A673 (cell line): ENCODE measurements at regions not wholly inside any gene's neighbourhood (a gene's known extent, or its start where the extent isn't known, plus 50 kb on each side); places are given as distances from the start of the nearest gene placed in this dataset.

Experiments
- BruUV-seq: library from RNA; stranded (reverse); fragments of 400-500 nt; replicated peaks from 2 replicates; lab custom pipeline; 2021; lab: Mats Ljungman, UMichigan
- CTCF ChIA-PET: fragments of 300-600 bp; sonication (Branson Sonifier 250); formaldehyde crosslinking; loops from one replicate; lab custom pipeline; 2022; ENCODE audit warnings: antibody characterized with exemption; lab: Charles Lee
- POLR2A ChIA-PET: fragments of 300-600 bp; sonication (Branson Sonifier 250); formaldehyde crosslinking; loops from one replicate; lab custom pipeline; 2022; ENCODE audit warnings: antibody characterized with exemption; ENCODE audit not compliant: low non-redundant PET; lab: Charles Lee
- DNase-seq: peaks from one replicate; pipeline ENCODE4 v3.0.0-alpha.2; 2015; ENCODE audit warnings: low spot score
- H3K27ac ChIP-seq: fragments of 200-600 bp; sonication (generic); 2 replicates; pipeline ENCODE4 v1.5.1; 2016; ENCODE audit warnings: mixed run types, low read depth, mild to moderate bottlenecking, mixed read lengths, antibody characterized with exemption, low read length; ENCODE audit not compliant: poor library complexity, severe bottlenecking
- H3K27me3 ChIP-seq: fragments of 200-600 bp; sonication (generic); replicated peaks from 2 replicates; pipeline ENCODE4 v1.6.1; 2017; ENCODE audit warnings: mixed run types, low read depth, mild to moderate bottlenecking, mixed read lengths, antibody characterized with exemption, low read length; ENCODE audit not compliant: insufficient read depth, poor library complexity
- H3K36me3 ChIP-seq: fragments of 200-600 bp; sonication (generic); 2 replicates; pipeline ENCODE4 v1.6.1; 2016; ENCODE audit warnings: mixed run types, mild to moderate bottlenecking, mixed read lengths, antibody characterized with exemption, low read length; ENCODE audit not compliant: insufficient read depth, poor library complexity, severe bottlenecking
- H3K4me1 ChIP-seq: fragments of 200-600 bp; sonication (generic); 2 replicates; pipeline ENCODE4 v1.6.1; 2017; ENCODE audit warnings: mixed run types, mild to moderate bottlenecking, mixed read lengths, antibody characterized with exemption, low read length; ENCODE audit not compliant: insufficient read depth, poor library complexity, severe bottlenecking
- H3K4me3 ChIP-seq: fragments of 200-600 bp; sonication (generic); 2 replicates; pipeline ENCODE4 v1.5.1; 2016; ENCODE audit warnings: low read depth, mixed run types, mild to moderate bottlenecking, mixed read lengths, low read length; ENCODE audit not compliant: poor library complexity, severe bottlenecking
- H3K9me3 ChIP-seq: fragments of 200-600 bp; sonication (generic); 2 replicates; pipeline ENCODE4 v1.6.1; 2016; ENCODE audit warnings: mixed run types, low read depth, mild to moderate bottlenecking, mixed read lengths, antibody characterized with exemption, low read length; ENCODE audit not compliant: poor library complexity, severe bottlenecking
- EZH2 ChIP-seq: fragments of 200-600 bp; sonication (generic); IDR thresholded peaks from 2 replicates; pipeline ENCODE4 v1.6.1; 2017; ENCODE audit warnings: borderline replicate concordance, low read depth, mild to moderate bottlenecking, mixed read lengths, antibody characterized with exemption, low read length; ENCODE audit not compliant: poor library complexity, severe bottlenecking
- intact Hi-C: fragments of 100-400 bp; cut with micrococcal nuclease; formaldehyde crosslinking; loops from one replicate; pipeline ENCODE4 v1.10.0; 2022; ENCODE audit not compliant: unreplicated experiment
- TF ChIP-seq, protein P1 (sequence below): fragments of 300-800, 200-600 bp; sonication (generic); conservative IDR thresholded peaks from 2 replicates; pipeline ENCODE4 v1.5.1; 2017; ENCODE audit warnings: low read depth, mild to moderate bottlenecking, antibody characterized with exemption, low read length, moderate library complexity, mixed read lengths

DNA sequence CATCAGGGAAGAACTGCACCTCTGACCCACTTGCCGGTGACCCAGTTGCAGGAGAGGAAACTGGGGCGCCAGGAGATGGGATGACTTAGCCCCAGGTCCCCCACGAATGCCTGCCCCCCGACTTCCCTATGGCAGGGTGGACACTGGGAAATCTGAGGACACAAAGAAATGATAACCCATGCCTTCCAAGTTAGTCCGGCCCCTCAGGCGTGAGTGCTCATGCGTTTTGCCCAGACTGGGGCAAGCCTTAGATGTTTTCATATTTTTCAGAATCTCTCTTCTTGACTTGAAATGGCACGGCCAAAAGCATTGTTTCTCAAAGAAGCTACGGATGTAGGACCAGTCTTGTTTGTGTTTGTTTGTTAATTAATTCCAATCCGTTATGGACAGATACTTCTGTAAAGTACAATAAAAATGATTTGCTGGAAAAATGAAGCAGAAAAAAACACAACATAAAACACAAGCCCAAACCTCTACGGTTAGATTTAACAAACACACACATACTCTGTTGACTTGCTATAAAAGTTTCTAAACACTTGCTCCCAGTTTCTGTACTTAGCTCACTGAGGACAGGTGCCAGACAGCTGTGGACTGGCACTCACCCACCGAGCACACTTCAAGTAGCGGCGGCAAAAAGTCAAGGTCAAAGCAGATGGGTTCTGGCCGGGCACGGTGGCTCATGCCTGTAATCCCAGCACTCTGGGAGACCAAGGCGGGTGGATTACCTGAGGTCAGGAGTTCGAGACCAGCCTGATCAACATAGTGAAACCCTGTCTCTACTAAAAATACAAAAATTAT, 341.5 kb downstream of the BCOR start:
- no peak overlapping the region for H3K27ac ChIP-seq

DNA sequence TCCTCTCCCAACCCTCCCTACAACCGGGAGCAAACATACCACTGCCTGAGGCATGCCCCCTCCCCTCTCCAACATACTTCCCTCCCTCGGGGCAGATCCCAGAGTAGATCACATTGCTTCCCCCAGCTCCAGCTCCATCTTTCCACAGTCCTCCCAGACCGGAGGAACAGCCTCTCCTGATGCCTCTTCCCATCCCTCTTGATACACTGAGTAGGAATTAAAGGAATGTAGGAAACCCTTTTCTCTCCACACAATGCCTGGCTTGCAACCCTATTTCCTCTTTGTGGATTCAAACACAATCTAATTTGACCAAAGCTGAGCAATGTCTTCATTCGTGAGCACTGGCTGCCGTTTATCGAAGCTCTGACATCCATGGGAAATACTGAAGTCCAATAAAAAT, 339.8 kb downstream of the BCOR start:
- ChIA-PET CTCF (no interaction called here), POLR2A (interaction anchor here (0.6 kb wide), 1 partner anchor 1412 kb away, joined by 3 read pairs; no protein-coding TSS in a partner anchor)
- no peak overlapping the region for H3K4me3 ChIP-seq
- no TSS peak for BruUV-seq
- H3K9me3 ChIP-seq, result no peaks in the 10 kb centered on the region
- H3K36me3 ChIP-seq, result no peaks in the 10 kb centered on the region
- H3K27ac ChIP-seq, result no peak overlapping the region
- intact Hi-C loops, result no loop called here
- no peak for TF ChIP-seq EZH2
- TF ChIP-seq, protein P1, sequence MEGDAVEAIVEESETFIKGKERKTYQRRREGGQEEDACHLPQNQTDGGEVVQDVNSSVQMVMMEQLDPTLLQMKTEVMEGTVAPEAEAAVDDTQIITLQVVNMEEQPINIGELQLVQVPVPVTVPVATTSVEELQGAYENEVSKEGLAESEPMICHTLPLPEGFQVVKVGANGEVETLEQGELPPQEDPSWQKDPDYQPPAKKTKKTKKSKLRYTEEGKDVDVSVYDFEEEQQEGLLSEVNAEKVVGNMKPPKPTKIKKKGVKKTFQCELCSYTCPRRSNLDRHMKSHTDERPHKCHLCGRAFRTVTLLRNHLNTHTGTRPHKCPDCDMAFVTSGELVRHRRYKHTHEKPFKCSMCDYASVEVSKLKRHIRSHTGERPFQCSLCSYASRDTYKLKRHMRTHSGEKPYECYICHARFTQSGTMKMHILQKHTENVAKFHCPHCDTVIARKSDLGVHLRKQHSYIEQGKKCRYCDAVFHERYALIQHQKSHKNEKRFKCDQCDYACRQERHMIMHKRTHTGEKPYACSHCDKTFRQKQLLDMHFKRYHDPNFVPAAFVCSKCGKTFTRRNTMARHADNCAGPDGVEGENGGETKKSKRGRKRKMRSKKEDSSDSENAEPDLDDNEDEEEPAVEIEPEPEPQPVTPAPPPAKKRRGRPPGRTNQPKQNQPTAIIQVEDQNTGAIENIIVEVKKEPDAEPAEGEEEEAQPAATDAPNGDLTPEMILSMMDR, result no peak
- H3K27me3 ChIP-seq, result no peaks in the 10 kb centered on the region
- DNase-seq, result no peak
- H3K4me1 ChIP-seq, result no peaks in the 10 kb centered on the region

More for the DNA sequence above, 341.5 kb downstream of the BCOR start:
- H3K27me3 ChIP-seq, result no peaks in the 10 kb centered on the region
- TF ChIP-seq, protein P1, result no peak
- TF ChIP-seq EZH2, result no peak
- intact Hi-C loops, result no loop called here
- no peaks in the 10 kb centered on the region for H3K36me3 ChIP-seq
- CTCF ChIA-PET, result no interaction called here
- no TSS peak for BruUV-seq
- no peak overlapping the region for H3K4me3 ChIP-seq
- DNase-seq, result no peak
- no peaks in the 10 kb centered on the region for H3K9me3 ChIP-seq
- POLR2A ChIA-PET, result no interaction called here
- H3K4me1 ChIP-seq, result no peaks in the 10 kb centered on the region

DNA sequence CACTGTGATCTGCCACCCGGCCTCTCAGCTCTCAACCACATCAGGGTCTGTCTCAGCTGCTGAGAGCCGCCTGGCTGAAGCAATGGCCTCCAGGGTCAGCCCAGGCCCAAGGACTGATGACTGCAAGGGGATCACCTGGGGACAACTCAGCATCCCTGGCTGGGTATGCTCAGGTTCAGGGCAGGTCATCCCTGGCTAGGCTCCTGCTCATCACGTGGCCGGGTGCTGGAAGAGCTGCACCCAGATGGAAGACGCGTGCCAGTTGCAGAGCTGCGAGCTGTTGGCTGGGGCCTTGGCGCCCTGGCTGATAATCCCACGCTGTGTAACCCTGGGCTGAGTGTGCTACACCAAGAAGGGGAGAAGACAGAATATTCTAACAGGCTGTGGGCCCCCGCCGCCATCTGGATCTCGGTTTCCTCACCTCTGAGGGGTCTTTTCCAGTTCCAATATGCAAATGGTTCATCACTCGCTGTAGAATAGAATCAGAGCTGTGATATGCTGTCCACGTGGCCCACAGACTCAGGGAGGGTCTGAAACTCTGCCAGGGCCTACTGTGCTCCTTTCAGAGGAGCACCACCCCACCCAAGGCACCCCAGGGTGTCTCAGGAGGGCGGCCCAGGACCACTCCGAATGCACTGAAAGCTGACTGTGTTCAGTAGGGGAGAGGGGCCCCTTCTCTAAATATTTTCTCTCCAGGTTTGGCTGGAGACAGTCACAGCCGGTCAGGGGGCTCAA, 338.8 kb downstream of the BCOR start:
- no peaks in the 10 kb centered on the region for H3K36me3 ChIP-seq
- H3K4me1 ChIP-seq, result no peaks in the 10 kb centered on the region
- ChIA-PET POLR2A (interaction anchor here (0.6 kb wide), 2 partner anchors 858 to 1411 kb away, joined by 3 to 5 read pairs; no protein-coding TSS in a partner anchor), CTCF (interaction anchor here (0.5 kb wide), 1 partner anchor 348 kb away, joined by 4 read pairs; no protein-coding TSS in a partner anchor)
- no peaks in the 10 kb centered on the region for H3K27me3 ChIP-seq
- TF ChIP-seq, protein P1, result no peak
- TF ChIP-seq EZH2, result no peak
- intact Hi-C loops, result no loop called here
- H3K4me3 ChIP-seq, result no peak overlapping the region
- no TSS peak for BruUV-seq
- DNase-seq, result no peak
- no peak overlapping the region for H3K27ac ChIP-seq
- no peaks in the 10 kb centered on the region for H3K9me3 ChIP-seq
